ENCODE measurements at regions not wholly inside any gene's neighbourhood (a gene's known extent, or its start where the extent isn't known, plus 50 kb on each side); places are given as distances from the start of the nearest gene placed in this dataset.

DNA sequence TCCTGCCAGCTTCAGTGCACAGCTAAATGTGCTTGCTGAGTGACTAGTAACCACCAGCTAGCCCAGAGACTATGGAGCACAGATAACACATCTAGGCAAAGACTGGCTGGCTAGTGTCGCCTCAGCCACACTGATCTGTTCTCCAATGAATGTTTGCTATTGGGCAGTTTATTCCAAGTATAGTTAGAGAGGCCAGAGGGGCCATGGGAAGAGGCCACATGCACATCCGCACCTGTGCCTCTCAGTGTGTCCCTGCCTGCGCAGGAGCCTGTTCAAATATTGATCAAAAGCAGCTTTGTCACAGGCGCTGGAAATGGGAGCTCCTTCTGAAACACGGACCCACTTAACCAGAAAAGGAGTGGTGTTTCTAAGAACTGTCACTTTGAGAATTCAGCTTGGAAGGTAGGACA is 51.3 kb upstream of the ATP1A1 start:
- TF ChIP-seq SUZ12 (IDR thresholded peaks at IDR 0.05; ENCODE audit: extremely low read depth, insufficient read depth, insufficient read length) = no peak
- TF ChIP-seq YY1 (IDR thresholded peaks at IDR 0.05; ENCODE audit: insufficient read depth, insufficient read length) = no peak
- no peak for TF ChIP-seq ZNF274 (IDR thresholded peaks at IDR 0.05; ENCODE audit: low read depth, low read length)

Data from NT2/D1 (cell line).